Spleen (tissue), 11 donors: ENCODE measurements at regions not wholly inside any gene's neighbourhood (a gene's known extent, or its start where the extent isn't known, plus 50 kb on each side); places are given as distances from the start of the nearest gene placed in this dataset.

Experiments
- DNase-seq: peaks from one replicate; pipeline ENCODE4 v3.0.0-alpha.2; 2020
- H3K27ac ChIP-seq, 8 donors: fragments of 200-600 bp; sonication (generic) in 7 of 8; 1 replicate in 4 of 8; 2 replicates in 4 of 8; pipeline versions ENCODE4 v1.5.0 to v1.8.0; 2016 to 2021; ENCODE audit warnings: inconsistent platforms in 4 of 8, mild to moderate bottlenecking in 4 of 8, moderate library complexity in 1 of 8
- H3K27me3 ChIP-seq, 7 donors: fragments of 200-600 bp; sonication (generic) in 6 of 7; replicated peaks in 1 of 7; 1 replicate in 4 of 7; 2 replicates in 3 of 7; pipeline versions ENCODE4 v1.5.0 to v1.8.0; 2016 to 2021; ENCODE audit warnings: inconsistent platforms in 3 of 7, mild to moderate bottlenecking in 1 of 7
- H3K36me3 ChIP-seq, 6 donors: fragments of 200-600 bp; sonication (generic) in 5 of 6; 1 replicate in 4 of 6; 2 replicates in 2 of 6; pipeline versions ENCODE4 v1.5.0 to v1.8.0; 2016 to 2021; ENCODE audit warnings: inconsistent platforms in 2 of 6
- H3K4me1 ChIP-seq, 6 donors: fragments of 200-600 bp; sonication (generic) in 5 of 6; 1 replicate in 3 of 6; 2 replicates in 3 of 6; pipeline versions ENCODE4 v1.5.0 to v1.8.0; 2016 to 2021; ENCODE audit warnings: inconsistent platforms in 3 of 6
- H3K4me3 ChIP-seq, 8 donors: fragments of 200-600 bp; sonication (generic) in 7 of 8; 1 replicate in 4 of 8; 2 replicates in 4 of 8; pipeline versions ENCODE4 v1.5.0 to v1.8.0; 2016 to 2021; ENCODE audit warnings: inconsistent platforms in 4 of 8, mild to moderate bottlenecking in 4 of 8, moderate library complexity in 2 of 8
- H3K9me3 ChIP-seq, 8 donors: fragments of 200-600 bp; sonication (generic) in 7 of 8; 1 replicate in 4 of 8; 2 replicates in 4 of 8; pipeline versions ENCODE4 v1.5.0 to v1.8.0; 2016 to 2021; ENCODE audit warnings: inconsistent platforms in 4 of 8
- POLR2A ChIP-seq, 3 donors: fragments of 450-650 bp; IDR thresholded peaks; one replicate each; pipeline ENCODE4 v1.5.1; 2017; ENCODE audit warnings: antibody characterized with exemption in 3 of 3, mild to moderate bottlenecking in 1 of 3
- POLR2AphosphoS5 ChIP-seq, 3 donors: sonication (generic); formaldehyde crosslinking; IDR thresholded peaks; one replicate each; pipeline ENCODE4 v1.5.1; 2017; ENCODE audit warnings: antibody characterized with exemption in 3 of 3
- WGBS, 5 donors: extraction: QIAGEN DNeasy Blood & Tissue Kit in 3 of 5; methylation state at CpG; one replicate each; pipeline versions ENCODE4 v1.1.5 to v1.1.7; 2013 to 2018; 5-methylcytosine and 5-hydroxymethylcytosine counted together
- intact Hi-C: fragments of 100-400 bp; cut with DNase I; formaldehyde crosslinking; loops from one replicate; pipeline ENCODE4 v1.15.0; 2023; ENCODE audit warnings: low total_unique reads
- TF ChIP-seq, protein P1 (sequence below), 11 experiments: fragments of 200-600 bp in 7 of 11; fragments of 450-650 bp in 4 of 11; sonication (generic) in 4 of 11; IDR thresholded peaks in 8 of 11; conservative IDR thresholded peaks in 3 of 11; 1 replicate in 7 of 11; 2 replicates in 4 of 11; pipeline versions ENCODE4 v1.4.0 to v1.8.0; 2016 to 2021; ENCODE audit warnings: antibody characterized with exemption in 11 of 11, inconsistent platforms in 4 of 11, mild to moderate bottlenecking in 1 of 11
- donor health status: healthy with polysubstance abuse.
- donor health status: DM: no; HTN: no; CAD: no; lungs with moderate emphysema.
- donor health status: DM: no; HTN: no; CAD: no.
- donor health status: Bipolar disorder and iron deficiency.
- donor health status: healthy.
- donor health status: DM: no; HTN: no; CAD: no.
- donor health status: DM: yes; HTN: yes; CAD: no.

DNA sequence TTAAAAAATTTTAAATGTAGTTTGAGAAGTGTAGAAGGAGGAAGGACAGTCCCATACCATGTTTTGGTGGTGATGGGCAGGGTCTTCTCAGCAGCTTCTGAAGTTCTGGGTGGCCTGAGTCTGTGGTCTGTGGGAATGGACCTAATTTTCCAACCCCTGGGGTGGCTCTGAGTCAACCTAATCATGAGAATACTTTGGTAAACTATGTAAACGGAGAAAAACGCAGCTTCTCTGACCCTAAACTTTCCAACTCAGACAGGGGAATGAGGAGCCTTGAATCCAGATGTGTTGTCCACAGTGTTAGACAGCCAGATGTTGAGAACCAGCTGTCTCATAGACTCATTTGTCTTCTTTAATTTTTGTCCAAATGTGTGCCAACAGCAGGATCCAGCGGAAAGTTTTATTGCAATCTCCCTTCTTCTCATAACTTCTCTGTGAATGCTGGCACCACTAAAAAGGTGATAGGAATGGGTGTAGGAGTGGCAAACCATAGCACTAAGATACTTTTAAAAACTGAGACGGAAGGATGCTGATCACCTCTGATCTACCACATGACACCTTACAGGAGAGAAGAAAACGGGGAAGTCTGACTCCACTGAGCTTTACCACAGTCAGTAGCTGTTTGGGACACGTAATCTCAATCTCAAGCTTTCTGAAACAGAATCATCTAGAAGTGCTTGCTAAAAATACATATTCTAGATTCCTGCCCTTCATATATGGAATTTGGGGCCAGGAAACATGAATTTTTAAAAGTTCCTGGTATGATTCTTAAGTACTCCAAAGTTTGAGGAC lies 90.5 kb upstream of the PHYHIPL start:
- no peak for DNase-seq
- no peaks in the 10 kb centered on the region for H3K9me3 ChIP-seq
- H3K27ac ChIP-seq: no peak overlapping the region
- intact Hi-C loops: no loop called here
- WGBS, 5 donors: 69 to 78% (median 73%) methylated on average over 6 of the region's 6 CpGs
- H3K4me3 ChIP-seq: no peak overlapping the region
- H3K27me3 ChIP-seq: no peaks in the 10 kb centered on the region
- H3K36me3 ChIP-seq: no peaks in the 10 kb centered on the region
- H3K4me1 ChIP-seq: no peaks in the 10 kb centered on the region
- TF ChIP-seq POLR2AphosphoS5 (IDR thresholded peaks at IDR 0.05) (no peak), POLR2A (IDR thresholded peaks at IDR 0.05) (no peak)
- TF ChIP-seq, protein P1, sequence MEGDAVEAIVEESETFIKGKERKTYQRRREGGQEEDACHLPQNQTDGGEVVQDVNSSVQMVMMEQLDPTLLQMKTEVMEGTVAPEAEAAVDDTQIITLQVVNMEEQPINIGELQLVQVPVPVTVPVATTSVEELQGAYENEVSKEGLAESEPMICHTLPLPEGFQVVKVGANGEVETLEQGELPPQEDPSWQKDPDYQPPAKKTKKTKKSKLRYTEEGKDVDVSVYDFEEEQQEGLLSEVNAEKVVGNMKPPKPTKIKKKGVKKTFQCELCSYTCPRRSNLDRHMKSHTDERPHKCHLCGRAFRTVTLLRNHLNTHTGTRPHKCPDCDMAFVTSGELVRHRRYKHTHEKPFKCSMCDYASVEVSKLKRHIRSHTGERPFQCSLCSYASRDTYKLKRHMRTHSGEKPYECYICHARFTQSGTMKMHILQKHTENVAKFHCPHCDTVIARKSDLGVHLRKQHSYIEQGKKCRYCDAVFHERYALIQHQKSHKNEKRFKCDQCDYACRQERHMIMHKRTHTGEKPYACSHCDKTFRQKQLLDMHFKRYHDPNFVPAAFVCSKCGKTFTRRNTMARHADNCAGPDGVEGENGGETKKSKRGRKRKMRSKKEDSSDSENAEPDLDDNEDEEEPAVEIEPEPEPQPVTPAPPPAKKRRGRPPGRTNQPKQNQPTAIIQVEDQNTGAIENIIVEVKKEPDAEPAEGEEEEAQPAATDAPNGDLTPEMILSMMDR (IDR thresholded peaks at IDR 0.05 in 8 of 11, conservative IDR thresholded peaks at IDR 0.05 in 3 of 11): no peak

DNA sequence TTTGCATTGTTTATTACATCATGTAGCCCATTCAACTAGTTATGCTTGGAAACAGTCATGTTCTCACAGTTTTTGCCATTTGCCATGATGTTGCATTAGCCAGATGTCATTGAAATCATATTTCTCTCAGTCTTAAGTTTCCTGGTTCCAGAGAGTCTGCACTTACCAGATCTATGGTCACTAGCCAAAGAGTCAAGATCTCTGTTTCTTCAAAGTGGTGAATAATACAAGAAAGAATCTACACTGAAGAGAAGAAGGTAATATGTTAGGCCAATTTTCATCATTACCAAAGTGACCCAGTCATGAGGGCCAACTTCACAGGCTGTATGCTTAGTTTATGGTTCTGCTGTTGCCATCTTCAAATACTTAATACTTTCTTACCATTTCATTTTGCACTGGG lies 89.0 kb upstream of the PHYHIPL start:
- intact Hi-C loops: no loop called here
- TF ChIP-seq POLR2A (IDR thresholded peaks at IDR 0.05) (no peak), POLR2AphosphoS5 (IDR thresholded peaks at IDR 0.05) (no peak)
- TF ChIP-seq, protein P1 (IDR thresholded peaks at IDR 0.05 in 8 of 11, conservative IDR thresholded peaks at IDR 0.05 in 3 of 11): no peak
- H3K27ac ChIP-seq: no peak overlapping the region
- no peaks in the 10 kb centered on the region for H3K4me1 ChIP-seq
- H3K9me3 ChIP-seq: no peaks in the 10 kb centered on the region
- no peaks in the 10 kb centered on the region for H3K36me3 ChIP-seq
- no peak for DNase-seq
- H3K27me3 ChIP-seq: no peaks in the 10 kb centered on the region
- no peak overlapping the region for H3K4me3 ChIP-seq

DNA sequence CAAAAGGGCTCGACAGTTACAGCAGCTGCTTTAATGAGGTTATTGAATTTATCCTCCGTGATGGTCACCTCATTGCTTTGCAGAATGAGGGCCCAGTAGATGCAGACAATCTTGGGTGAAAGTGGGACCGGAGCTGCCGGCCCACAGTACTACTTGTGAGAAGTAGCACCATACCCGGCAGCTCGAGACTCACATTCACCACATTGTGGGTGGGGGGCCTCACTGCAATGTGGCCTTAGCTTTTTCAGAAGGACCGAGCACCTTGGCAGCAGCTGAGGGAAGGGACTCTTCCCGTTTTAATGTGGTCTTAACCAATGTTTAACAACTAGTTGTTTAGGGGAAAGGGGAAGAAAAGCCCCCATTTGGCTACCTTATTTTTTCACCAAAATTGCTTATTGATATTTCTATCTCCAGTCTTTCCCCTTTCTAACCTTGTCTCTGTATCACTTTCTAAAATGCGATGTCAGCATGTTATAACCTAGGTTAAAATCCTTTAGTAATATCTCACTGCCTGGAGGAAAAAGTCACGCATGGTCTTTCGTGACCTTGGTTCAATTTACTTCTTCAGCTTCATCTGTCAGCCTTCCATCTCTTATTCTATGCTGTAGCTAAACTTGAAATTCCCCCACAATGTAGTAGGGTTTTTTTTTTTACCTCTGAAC lies 87.4 kb upstream of the PHYHIPL start:
- WGBS, 5 donors: 84 to 95% (median 87%) methylated on average over 11 of the region's 11 CpGs
- Histone ChIP-seq H3K4me1 (no peaks in the 10 kb centered on the region), H3K4me3 (no peak overlapping the region), H3K27me3 (no peaks in the 10 kb centered on the region), H3K27ac (no peak overlapping the region), H3K36me3 (no peaks in the 10 kb centered on the region), H3K9me3 (no peaks in the 10 kb centered on the region)
- intact Hi-C loops: no loop called here
- no peak for DNase-seq
- no peak for TF ChIP-seq POLR2A (IDR thresholded peaks at IDR 0.05)

DNA sequence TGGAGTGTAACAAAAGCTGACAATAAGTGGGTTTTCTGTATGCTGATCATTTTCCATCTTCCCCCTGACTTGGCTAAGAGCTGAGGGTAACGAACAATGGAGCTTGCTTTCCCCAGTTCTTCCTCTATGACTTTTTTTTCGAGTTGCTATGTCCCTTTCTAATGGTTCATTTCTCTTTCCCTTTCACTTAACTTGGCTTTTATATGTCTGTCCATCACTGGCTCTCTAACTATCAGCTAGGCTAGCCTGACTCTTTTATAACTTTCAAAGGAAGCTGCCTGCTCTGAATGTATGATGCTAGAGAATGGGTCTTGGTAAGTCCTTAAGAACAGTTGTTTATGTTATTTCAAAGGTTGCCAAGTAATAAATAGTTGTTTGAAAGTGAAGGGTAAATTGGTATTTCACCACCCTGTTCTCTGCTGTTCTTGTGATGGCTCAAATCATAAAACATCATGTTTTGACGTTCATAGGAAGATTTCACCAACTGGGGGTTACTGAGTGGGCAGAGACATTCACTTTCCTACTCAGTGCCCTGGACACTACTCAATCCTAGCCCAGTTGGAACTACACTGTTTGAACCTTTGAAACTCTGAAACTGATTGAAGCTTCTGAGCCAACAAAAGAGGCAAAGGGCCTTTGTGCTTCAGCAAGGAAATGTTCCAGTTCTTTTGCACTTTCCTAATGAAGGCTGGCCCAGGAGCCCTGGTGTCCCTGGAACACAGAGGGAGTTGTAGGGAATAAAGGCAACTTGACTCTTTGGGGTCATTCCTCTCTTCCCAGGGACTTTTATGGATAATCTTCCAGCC lies 85.4 kb upstream of the PHYHIPL start:
- DNase-seq: no peak
- TF ChIP-seq, protein P1 (IDR thresholded peaks at IDR 0.05 in 8 of 11, conservative IDR thresholded peaks at IDR 0.05 in 3 of 11): no peak
- TF ChIP-seq POLR2A (IDR thresholded peaks at IDR 0.05) (no peak), POLR2AphosphoS5 (IDR thresholded peaks at IDR 0.05) (no peak)
- Histone ChIP-seq H3K36me3 (no peaks in the 10 kb centered on the region), H3K4me3 (no peak overlapping the region), H3K4me1 (no peaks in the 10 kb centered on the region), H3K9me3 (no peaks in the 10 kb centered on the region), H3K27ac (no peak overlapping the region), H3K27me3 (no peaks in the 10 kb centered on the region)
- intact Hi-C loops: no loop called here
- 46 to 65% (median 55%) methylated on average over 3 of the region's 3 CpGs for WGBS, 5 donors
